Lung microvascular endothelial cell (primary cell): ENCODE measurements at regions not wholly inside any gene's neighbourhood (a gene's known extent, or its start where the extent isn't known, plus 50 kb on each side); places are given as distances from the start of the nearest gene placed in this dataset.
"Not testable (repeated sequence)": the region's sequence is repeated elsewhere in the genome, so short reads cannot be mapped to it uniquely, and the experiment has no call there.

Experiments used
- DNase-seq, 2 donors: peaks; one replicate each; pipeline versions ENCODE4 v3.0.0 to v3.0.0-alpha.2; 2010; ENCODE audit warnings: low read depth in 2 of 2

DNA sequence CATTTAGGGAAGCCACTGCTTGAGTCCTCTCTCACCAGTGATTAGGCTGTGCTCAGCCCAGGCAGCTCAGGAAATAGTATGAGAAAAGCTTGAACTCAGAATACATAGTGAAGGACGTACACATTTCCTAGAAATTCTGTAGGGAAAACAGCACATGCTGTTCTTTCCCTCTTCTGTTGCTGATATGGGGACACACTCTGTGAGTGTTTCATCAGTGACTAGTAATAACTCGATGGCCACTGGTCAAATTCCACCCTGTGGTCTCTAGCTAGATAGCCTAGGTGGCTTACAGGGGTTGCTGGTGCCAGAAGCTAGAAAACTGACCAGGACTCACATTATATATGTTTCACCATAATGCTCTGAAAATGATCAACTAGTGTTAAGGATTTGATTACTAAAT, 259.8 kb upstream of the SOX4 start:
- DNase-seq = no peak

DNA sequence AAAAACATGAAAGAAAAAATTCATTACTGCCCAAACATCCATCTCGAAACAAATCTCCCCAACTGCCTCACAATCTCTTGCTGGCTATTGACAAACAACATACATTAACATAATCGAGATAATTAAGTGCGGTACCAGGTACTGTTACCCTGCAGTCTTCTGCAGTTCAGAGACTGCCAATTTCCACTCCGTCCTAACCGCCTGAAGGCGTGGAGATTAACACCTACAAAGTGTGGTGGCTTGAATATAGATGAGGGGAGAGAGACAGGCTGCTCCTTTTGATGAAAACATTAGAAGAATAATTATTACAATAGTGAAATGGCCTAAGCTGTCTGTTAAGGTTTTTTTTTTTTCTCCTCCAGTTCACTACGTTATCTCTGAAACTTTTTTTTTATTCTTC, 258.9 kb upstream of the SOX4 start:
- DNase-seq = no peak

DNA sequence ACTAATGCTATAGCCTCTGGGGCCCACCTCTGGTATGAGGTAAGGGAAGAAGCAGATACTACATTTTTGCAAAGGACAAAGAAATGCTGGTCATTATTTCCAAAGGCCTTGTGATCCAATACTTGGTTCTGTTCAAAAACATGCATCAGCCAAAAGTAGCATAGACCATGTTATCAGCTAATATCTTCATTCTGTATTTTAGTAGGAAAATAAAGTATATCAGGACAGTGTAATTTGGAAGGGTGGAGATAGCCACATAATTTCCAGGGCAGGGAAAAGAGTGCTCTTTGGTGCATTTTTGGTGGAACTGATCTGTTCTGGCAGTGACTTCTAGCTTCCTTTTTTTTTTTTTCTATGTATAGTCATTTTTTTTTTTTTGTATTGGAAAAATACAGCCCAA, 258.0 kb upstream of the SOX4 start:
- DNase-seq = no peak

DNA sequence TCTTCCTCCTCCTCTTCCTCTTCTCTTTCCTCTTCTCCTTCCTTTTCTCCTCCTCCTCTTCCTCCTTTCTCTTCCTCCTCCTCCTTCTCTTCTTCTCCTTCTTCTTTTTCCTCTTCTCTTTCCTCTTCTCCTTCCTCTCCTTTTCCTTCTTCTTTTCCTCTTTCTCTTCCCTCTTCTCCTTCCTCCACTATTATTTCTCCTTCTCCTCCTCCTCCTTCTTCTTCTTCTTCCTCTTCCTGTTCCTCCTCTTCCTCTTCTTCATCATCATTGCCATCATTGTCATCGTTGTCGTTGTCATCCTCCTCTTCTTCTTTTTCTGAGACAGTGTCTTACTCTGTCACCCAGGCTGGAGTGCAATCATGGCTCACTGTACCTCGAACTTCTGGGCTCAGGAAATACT, 256.3 kb upstream of the SOX4 start:
- DNase-seq = no peak

DNA sequence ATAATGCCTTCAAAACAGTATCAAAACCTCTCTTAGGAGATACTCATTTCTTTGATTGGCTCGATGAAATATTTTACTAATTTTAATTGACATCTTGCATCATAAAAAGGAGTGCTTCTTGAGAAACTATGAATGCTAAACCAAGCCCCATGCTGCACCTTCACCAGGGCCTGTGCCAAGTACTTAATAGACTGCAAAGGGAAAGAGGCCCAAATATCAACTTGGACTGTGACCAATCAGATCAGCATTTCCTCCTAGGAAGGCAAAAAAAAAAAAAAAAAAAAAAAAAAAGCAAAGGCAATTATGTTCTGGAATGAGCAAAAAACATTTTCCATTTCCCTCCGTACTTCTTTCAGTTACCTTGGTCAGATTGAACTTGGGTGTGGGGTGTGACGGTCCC, 253.0 kb upstream of the SOX4 start:
- peak; percentile 17 to 56 for DNase-seq

DNA sequence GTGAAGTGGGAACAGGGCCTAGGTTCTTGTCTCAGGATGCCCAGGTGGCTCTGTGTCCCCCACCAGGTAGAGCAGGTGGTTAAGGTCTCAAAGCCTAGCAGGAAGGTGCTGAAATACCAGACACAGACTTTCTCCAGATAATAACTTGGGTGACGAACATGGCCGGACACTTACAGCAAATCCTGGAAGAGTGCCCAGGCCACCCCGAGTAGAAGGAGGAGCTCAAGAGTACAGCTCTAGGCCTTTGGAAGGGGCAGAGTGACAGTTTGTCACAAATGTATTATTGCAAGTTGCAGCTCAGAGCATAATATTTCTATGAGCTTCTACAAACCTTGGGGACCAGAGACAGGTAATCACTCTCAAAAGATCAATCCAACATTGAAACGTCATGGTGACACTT, 251.6 kb upstream of the SOX4 start:
- DNase-seq = no peak

DNA sequence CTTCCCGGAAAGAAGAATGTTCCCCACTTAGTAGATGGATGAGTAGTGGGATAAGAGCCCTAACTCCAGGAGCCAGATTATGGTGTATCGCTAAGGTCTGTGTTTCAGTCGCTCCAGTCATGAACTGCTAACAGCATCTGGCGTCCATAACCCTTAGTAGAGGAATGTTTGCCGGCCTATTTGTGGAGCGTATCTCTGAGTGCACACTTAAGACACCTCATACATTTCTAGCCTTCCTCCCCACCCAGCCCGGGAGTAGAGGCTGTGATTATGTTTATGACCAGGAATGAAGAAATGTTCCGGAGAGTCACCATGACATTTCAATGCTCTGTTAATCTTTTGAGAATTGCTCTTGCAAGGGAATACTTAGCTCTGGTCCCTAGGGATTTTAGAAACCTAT, 251.1 kb upstream of the SOX4 start:
- DNase-seq = no peak

DNA sequence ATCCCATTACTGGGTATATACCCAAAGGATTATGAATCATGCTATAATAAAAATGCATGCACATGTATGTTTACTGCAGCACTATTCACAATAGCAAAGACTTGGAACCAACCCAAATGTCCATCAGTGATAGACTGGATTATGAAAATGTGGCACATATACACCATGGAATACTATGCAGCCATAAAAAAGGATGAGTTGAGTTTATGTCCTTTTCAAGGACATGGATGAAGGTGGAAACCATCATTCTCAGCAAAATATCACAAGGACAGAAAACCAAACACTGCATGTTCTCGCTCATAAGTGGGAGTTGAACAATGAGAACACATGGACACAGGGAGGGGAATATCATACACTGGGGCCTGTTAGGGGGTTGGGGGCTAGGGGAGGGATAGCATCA, 247.8 kb upstream of the SOX4 start:
- DNase-seq = not testable (repeated sequence)

DNA sequence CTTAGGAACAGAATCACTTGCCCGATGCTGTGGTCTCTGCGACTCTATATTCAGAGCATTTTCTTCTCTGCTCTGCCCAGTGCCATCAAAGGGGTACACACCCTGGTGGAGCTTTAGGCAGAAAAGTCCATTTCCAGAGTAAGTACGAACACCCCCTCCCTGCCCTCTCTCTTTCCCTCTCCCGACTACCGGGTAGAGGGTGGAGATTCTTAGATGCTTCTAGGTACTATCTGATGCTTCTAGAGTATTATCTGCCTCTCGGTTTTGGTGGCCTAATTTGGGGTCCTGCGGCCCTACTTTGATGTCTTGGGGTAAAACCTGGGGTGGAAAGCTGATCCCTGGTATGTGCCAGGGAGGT, 245.4 kb upstream of the SOX4 start:
- DNase-seq = no peak

DNA sequence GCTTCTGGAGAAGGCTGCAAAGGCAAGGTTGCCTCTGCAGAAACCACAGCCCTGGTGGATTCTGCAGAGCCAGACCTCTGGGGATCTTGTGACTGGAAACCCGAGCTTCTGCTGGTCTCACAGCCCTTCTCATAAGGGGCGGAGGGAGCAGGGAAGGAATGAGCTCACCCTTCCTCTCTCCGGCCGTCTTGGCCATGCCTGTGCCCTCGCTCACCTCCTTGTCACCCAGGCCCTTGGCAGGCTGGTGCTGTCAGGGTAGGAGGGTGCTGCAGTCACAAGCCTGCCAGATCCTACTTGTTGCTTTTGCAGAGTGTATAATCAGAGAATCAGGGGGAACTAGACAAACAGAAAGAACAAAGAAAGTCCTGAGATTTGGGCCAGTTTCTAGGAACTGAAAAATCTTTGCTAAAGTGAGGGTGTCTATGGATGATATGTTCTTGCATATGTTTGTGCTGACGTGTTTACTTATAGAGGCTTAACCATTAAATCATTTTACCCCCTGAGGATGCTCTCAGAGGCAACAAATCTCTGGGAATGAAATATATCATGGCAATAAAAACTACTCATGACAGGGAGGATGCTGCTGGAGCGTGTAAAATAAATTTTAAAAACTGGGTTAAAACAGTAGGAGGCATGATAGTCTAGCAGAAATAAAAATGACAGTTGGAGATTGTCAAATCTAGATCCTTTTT, 244.9 kb upstream of the SOX4 start:
- DNase-seq = peak in 1 of 2 donors; percentile 59

DNA sequence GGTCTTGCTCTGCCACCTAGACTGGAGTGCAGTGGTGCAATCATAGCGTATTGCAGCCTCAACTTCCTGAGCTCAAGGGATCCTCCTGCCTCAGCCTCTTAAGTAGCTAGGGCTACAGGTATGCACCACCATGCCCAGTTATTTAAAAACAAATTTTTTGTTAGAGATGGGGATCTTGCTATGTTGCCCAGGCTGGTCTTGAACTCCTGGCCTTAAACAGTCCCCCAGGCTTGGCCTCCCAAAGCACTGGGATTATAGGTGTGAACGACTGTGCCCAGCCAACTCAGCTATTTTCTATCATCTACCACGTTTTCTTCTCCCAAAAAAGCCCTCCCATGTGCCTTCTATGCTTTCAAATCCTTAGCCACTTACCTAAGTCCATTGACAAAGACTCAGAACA, 243.7 kb upstream of the SOX4 start:
- no peak for DNase-seq

DNA sequence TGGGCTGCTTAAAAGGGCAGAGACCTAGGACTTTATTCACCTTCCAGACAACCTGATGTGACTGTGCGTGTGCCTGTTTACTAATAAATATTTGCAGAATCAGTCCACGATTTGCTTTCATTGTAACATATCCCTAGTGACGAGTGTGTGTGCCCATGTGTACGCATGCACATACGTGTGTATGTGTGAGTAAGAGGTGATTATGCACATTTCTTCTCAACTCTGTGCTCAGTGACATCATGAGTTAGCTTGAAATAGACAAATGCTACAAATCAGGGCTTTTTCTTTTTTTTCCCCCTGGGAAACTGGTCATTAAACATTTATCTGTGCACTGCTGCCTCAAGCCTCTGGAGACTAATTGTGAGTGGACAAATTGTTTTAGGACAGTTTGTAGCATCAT, 242.6 kb upstream of the SOX4 start:
- no peak for DNase-seq

DNA sequence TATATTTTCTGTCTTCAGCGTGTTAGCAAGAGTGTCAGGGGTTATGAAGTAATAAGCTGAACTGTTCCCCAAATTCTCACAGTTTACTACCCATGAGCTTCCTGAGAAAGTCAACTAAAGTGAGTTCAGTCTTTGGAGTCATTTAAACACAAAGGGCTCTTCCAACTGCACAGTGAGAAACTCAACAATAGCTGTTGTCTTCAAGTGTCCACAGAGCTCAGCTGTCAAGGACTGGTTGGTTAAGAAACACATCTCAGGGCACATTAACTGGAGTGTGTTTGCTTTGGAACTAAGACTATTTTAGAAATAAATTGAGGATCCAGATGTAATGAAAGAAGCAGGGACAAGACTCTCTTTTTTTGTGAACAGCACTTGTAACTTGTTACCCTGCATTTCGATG, 241.4 kb upstream of the SOX4 start:
- no peak for DNase-seq

DNA sequence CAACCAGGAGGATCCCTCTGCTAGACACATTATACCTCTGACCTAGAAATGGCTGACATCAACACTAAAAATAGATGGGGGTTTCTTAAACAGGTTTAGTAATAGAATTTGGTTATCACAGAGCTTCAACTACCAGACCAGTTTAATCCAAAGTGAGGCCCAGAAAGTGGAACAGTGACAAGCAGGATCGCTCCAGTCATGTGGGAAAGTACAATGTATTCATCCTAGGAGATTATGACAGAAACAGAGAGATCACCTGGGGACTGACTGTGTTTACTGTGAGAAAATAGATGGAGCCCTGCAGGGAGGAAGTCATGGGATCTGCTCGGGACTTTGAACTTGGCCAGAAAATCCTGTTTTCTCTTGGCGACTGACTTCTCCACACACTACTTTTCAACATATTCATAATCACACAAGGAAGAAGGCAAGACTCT, 238.7 kb upstream of the SOX4 start:
- DNase-seq = peak in 1 of 2 donors; percentile 26

DNA sequence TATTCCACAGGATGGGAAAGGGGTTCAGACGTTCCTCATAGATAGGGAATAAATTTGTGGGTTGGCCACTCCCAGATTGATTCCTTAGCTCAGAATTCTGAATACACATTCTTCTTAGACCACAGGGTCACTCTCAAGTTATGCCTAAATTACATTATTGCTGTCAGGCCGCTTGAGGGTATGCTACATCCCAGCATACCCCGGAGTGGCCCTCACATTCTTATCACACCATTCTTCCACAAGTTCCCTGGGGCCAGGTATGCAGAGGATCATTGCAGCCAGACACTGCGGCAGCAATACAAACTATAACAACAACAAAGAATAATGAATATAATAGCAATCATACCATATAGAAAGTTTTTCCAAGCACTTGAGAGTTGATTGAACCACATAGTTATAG, 237.9 kb upstream of the SOX4 start:
- no peak for DNase-seq

DNA sequence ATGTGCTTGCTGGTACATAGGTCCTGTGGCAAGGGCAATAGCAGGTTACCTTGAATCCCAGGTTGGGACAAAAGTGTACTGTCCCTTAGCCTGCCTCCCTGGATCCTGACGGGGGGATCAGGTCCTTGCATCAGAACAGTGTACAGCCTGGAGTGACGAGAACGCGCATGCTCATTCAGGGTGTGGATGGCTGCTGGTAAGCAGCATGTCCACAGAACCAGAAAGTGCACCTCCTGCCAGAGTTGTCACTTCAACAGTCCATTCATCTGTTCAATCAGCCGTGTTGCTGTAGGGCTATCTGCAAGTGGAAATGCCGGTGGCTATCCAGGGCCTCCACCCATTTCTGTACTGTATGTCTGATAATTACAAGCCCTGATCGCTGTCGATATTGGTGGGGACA, 236.3 kb upstream of the SOX4 start:
- no peak for DNase-seq

DNA sequence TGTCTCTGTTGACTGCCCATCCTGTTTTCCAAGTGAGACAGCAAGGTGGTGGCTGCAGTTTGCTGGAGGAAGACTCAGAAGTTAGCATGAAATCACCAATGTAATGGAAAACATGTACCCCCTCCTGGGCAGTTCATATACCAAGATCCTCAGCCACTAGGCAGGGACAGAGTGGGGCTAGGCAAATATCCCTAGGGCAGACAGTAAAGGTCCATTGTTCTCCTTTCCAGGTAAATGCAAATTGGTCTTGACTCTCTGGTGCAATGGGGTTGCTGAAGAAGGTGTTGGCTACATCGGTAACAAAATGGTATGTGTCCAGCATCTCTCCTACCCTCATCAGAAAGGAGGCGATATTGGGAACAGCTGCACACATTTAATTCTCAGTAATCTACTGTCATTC, 233.6 kb upstream of the SOX4 start:
- DNase-seq = no peak

DNA sequence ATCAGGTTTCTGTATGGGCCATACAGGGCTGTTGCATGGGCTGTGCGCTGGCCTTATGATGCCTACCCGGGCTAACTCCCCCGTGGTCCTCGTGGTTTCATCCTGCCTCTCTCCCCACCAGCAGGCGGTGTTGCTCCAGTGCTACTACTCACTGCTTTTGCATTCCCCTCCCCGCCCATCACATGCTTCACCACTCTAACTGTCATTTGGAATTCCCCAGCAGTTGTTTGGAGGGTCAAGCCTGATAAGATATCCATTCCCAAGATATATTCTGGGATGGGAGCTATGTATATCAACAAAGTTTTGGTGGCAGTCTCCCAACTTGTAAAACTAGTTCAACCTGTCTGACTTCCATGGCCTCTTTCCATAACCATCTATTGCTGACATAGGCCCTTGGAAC, 233.2 kb upstream of the SOX4 start:
- no peak for DNase-seq

DNA sequence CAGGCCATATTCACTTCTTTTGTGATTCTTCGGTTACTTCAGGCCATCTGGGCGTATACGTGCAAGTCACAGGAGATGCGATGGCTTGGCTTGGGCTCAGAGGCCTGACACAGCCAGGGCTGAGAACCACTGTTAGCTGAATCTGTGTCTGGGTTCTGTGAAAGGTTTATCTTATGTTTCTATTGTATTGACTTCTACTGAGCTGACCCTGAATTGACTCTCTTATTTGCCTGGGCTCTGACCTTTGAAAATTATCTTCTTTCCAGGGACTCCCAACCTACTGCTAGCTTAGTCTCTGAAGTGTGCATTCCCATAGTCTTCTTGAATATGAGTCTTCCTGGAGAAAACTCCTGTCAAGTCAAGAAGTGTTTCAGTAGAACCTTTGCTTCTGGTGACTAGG, 226.4 kb upstream of the SOX4 start:
- no peak for DNase-seq

DNA sequence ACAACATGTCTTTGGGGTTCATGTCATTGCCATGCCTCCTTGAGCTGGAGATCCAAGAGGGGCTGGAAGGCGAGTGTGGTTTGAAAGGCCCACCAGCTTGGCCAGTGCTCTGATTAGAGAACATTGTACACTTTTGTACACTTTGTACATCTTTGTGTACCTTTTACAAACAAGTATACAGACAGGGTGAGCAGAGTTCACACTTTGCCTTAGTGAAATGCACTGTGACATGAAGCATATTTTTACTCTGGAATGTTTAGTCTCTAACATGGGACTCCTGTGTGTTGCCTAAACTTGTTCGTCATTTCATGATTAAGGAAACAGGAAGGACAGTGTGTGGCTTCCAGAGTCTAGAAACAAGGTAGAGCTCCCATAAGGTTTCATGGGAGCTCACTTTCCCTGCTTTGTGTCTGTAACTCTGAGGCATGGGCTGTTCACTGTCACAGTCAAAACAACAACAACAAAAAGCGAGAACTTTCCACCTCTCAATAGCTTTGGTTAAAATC, 225.8 kb upstream of the SOX4 start:
- no peak for DNase-seq

DNA sequence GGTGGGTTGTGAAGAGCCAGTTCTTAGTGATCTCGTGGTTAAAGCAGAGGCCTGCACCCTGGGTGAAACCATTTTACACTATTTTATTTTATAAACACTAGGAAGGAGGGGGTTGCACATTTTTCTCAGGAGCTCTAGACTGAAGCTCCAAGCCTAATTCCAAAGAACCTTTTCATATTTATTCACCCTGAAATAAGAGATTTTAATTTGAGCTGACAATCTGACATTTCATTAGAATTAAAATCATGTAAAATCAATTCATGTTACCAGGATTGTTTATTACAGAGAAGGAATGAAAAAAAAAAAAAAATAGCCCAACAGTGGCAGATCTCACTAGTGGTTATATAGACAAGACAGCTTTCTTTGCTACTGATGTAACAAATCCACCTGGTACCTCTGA, 222.5 kb upstream of the SOX4 start:
- no peak for DNase-seq

DNA sequence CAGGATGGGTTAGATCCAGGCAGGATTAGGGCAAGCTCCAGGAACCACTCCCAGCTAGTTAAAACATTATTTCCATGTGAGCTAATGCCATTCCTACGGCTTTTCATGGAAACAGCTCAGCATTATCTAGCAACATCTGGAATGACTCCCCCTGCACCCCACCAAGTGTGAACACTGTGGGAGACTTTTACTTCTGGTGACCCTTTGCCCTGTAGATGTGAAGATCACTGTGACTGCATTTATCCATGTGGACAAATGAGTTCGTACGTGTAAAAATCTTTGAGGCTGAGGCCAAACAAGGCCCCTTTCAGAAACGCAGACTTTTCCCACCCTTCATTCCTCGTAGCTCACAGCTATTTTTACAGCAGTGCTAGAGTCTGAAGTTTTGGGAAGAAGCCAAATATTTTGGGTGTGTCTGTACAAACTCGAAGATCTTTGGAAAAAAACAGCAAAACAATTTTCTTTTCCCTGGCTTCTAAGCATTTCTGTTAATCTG, 221.8 kb upstream of the SOX4 start:
- DNase-seq = no peak

DNA sequence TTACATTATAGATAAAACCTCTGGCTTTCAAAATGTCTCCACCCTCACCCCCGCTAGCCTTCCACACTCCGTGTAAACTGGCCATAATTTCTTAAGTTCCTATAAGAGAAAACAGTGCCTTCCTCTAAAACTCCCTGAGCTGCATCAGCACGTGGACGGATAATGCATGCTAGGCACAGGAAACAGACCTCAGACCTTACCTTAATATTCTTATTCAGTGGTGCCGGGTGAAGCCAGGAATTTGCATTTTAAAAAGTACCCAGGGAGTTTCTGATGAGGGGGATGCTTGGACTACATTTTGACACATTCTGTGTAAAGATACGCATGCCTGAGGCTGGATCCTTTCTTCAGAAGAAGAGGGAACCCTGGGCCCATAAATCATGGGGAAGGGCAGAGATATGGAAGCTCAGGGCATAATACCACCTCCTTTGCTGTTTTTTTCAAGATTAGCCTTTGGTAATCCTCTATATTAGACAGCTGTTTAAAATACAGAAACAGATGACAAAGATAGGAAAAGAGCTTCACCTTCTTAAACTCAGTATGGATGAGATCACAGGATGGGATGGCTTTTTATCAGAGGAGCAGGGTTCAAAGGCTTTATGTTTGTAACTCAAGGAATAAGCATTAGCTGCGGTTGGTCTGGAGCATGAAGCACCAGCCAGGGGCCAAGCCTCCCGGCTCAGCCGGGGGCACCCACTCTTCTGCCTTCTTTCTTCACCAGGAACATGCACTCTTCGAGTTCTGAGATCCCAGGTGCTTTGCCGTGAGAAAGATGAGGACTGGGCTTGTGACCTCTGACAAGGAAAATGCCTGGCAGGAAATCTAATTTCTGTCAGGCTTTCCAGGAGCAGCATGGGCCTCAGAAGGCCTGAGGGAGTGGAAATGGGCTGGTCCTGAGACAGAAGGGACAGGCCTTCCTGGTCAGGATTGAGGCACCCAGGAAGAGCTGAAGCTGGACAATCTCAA, 218.1 kb upstream of the SOX4 start:
- no peak for DNase-seq
